A673 (cell line): ENCODE measurements at regions not wholly inside any gene's neighbourhood (a gene's known extent, or its start where the extent isn't known, plus 50 kb on each side); places are given as distances from the start of the nearest gene placed in this dataset.

Experiments used
- CTCF ChIP-seq: fragments of 300-800, 200-600 bp; sonication (generic); conservative IDR thresholded peaks from 2 replicates; pipeline ENCODE4 v1.5.1; 2017; ENCODE audit warnings: low read depth, mild to moderate bottlenecking, antibody characterized with exemption, low read length, moderate library complexity, mixed read lengths
- EZH2 ChIP-seq: fragments of 200-600 bp; sonication (generic); IDR thresholded peaks from 2 replicates; pipeline ENCODE4 v1.6.1; 2017; ENCODE audit warnings: borderline replicate concordance, low read depth, mild to moderate bottlenecking, mixed read lengths, antibody characterized with exemption, low read length; ENCODE audit not compliant: poor library complexity, severe bottlenecking

- TF ChIP-seq EZH2 (no peak), CTCF (no peak)
These were observed 155.1 kb upstream of the CAMK1G start for GRCh38 chr1:209428241-209428921.
